ENCODE measurements at regions not wholly inside any gene's neighbourhood (a gene's known extent, or its start where the extent isn't known, plus 50 kb on each side); places are given as distances from the start of the nearest gene placed in this dataset.

DNA sequence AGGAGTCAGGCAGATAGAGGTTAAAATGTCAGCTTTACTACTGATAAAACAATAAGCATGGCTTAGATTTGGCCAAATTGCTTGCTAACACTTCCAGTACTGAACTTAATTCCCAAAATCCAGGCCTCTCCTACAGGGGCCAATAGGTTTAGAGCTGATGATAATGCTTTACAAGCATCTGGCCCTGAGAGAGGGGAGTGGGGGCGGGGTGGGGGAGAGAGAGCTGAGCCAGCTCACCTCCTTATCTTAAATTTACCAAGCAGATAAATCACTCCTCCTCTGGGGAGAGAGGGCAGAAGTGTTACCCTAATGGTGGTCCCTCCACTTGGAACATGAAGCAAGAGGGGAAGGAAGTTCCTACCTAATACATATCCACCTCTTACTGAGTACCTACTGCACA is 182.2 kb upstream of the CRY1 start:
- TF ChIP-seq, protein P1, sequence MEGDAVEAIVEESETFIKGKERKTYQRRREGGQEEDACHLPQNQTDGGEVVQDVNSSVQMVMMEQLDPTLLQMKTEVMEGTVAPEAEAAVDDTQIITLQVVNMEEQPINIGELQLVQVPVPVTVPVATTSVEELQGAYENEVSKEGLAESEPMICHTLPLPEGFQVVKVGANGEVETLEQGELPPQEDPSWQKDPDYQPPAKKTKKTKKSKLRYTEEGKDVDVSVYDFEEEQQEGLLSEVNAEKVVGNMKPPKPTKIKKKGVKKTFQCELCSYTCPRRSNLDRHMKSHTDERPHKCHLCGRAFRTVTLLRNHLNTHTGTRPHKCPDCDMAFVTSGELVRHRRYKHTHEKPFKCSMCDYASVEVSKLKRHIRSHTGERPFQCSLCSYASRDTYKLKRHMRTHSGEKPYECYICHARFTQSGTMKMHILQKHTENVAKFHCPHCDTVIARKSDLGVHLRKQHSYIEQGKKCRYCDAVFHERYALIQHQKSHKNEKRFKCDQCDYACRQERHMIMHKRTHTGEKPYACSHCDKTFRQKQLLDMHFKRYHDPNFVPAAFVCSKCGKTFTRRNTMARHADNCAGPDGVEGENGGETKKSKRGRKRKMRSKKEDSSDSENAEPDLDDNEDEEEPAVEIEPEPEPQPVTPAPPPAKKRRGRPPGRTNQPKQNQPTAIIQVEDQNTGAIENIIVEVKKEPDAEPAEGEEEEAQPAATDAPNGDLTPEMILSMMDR (IDR thresholded peaks at IDR 0.05): no peak
- no peak for TF ChIP-seq POLR2A (IDR thresholded peaks at IDR 0.05)
- no peak for TF ChIP-seq EP300 (IDR thresholded peaks at IDR 0.05)
